Trophoblast cell (in vitro differentiated cells and primary cell): ENCODE measurements at regions not wholly inside any gene's neighbourhood (a gene's known extent, or its start where the extent isn't known, plus 50 kb on each side); places are given as distances from the start of the nearest gene placed in this dataset.
A peak's percentile ranks its signal among the peaks of the same experiment; 100 is the strongest.

Experiments used
- DNase-seq, 2 donors: peaks; one replicate each; pipeline ENCODE4 v3.0.0-alpha.2; 2016
- H2AFZ ChIP-seq: 2 replicates; pipeline ENCODE4 v1.6.1; 2013; ENCODE audit warnings: low read length, moderate library complexity, mild to moderate bottlenecking; ENCODE audit not compliant: insufficient read depth, poor library complexity
- H2AK5ac ChIP-seq: 2 replicates; pipeline ENCODE4 v1.6.1; 2013; ENCODE audit warnings: mild to moderate bottlenecking, low read length
- H2BK120ac ChIP-seq: 2 replicates; pipeline ENCODE4 v1.6.1; 2013; ENCODE audit warnings: low read length, mild to moderate bottlenecking, moderate library complexity; ENCODE audit not compliant: insufficient read depth, poor library complexity
- H2BK12ac ChIP-seq: 2 replicates; pipeline ENCODE4 v1.6.1; 2013; ENCODE audit warnings: mild to moderate bottlenecking, low read length, moderate library complexity
- H2BK5ac ChIP-seq: 2 replicates; pipeline ENCODE4 v1.6.1; 2013; ENCODE audit warnings: low read length, low read depth, moderate library complexity, mild to moderate bottlenecking; ENCODE audit not compliant: poor library complexity
- H3K14ac ChIP-seq: 2 replicates; pipeline ENCODE4 v1.6.1; 2013; ENCODE audit warnings: mild to moderate bottlenecking, low read length
- H3K18ac ChIP-seq: 2 replicates; pipeline ENCODE4 v1.6.1; 2013; ENCODE audit warnings: mild to moderate bottlenecking, low read length
- H3K23ac ChIP-seq: 2 replicates; pipeline ENCODE4 v1.6.1; 2013; ENCODE audit warnings: low read length
- H3K27ac ChIP-seq: 2 replicates; pipeline ENCODE4 v1.5.1; 2013; ENCODE audit warnings: low read depth, mild to moderate bottlenecking, inconsistent platforms, low read length, moderate library complexity
- H3K27me3 ChIP-seq: 2 replicates; pipeline ENCODE4 v1.6.1; 2013; ENCODE audit warnings: inconsistent platforms, mild to moderate bottlenecking, low read length, moderate library complexity; ENCODE audit not compliant: insufficient read depth
- H3K36me3 ChIP-seq, 2 experiments: 1 replicate in 1 of 2; 2 replicates in 1 of 2; pipeline ENCODE4 v1.6.1; 2013; ENCODE audit warnings: low read length in 2 of 2, mild to moderate bottlenecking in 2 of 2, moderate library complexity in 1 of 2; ENCODE audit not compliant: insufficient read depth in 2 of 2, control insufficient read depth in 1 of 2
- H3K4ac ChIP-seq: 2 replicates; pipeline ENCODE4 v1.6.1; 2013; ENCODE audit warnings: low read depth, mild to moderate bottlenecking, low read length, moderate library complexity
- H3K4me1 ChIP-seq, 2 experiments: 1 replicate in 1 of 2; 2 replicates in 1 of 2; pipeline ENCODE4 v1.6.1; 2013; ENCODE audit warnings: low read length in 2 of 2, mild to moderate bottlenecking in 2 of 2, moderate library complexity in 1 of 2; ENCODE audit not compliant: insufficient read depth in 2 of 2, control insufficient read depth in 1 of 2
- H3K4me2 ChIP-seq: 2 replicates; pipeline ENCODE4 v1.6.1; 2013; ENCODE audit warnings: inconsistent platforms, mild to moderate bottlenecking, low read length, moderate library complexity
- H3K4me3 ChIP-seq: 2 replicates; pipeline ENCODE4 v1.5.1; 2013; ENCODE audit warnings: mild to moderate bottlenecking, low read depth, low read length, inconsistent platforms
- H3K79me1 ChIP-seq: one replicate; pipeline ENCODE4 v1.6.1; 2013; ENCODE audit warnings: low read length
- H3K79me2 ChIP-seq: 2 replicates; pipeline ENCODE4 v1.6.1; 2013; ENCODE audit warnings: low read length, mild to moderate bottlenecking; ENCODE audit not compliant: control insufficient read depth, insufficient read depth, poor library complexity
- H3K9ac ChIP-seq: 2 replicates; pipeline ENCODE4 v1.6.1; 2013; ENCODE audit warnings: mild to moderate bottlenecking, low read length
- H3K9me3 ChIP-seq: 2 replicates; pipeline ENCODE4 v1.6.1; 2013; ENCODE audit warnings: low read depth, mild to moderate bottlenecking, control low read depth, inconsistent platforms, low read length; ENCODE audit not compliant: insufficient read depth
- H4K12ac ChIP-seq: 2 replicates; pipeline ENCODE4 v1.6.1; 2013; ENCODE audit warnings: low read depth, mild to moderate bottlenecking, low read length, moderate library complexity
- H4K8ac ChIP-seq: 2 replicates; pipeline ENCODE4 v1.6.1; 2013; ENCODE audit warnings: low read depth, mild to moderate bottlenecking, low read length, moderate library complexity
- H4K91ac ChIP-seq: one replicate; pipeline ENCODE4 v1.6.1; 2013; ENCODE audit warnings: low read depth, mild to moderate bottlenecking, low read length, moderate library complexity
- WGBS: extraction: QIAGEN DNeasy Blood & Tissue Kit; methylation state at CpG from one replicate; pipeline ENCODE4 v1.1.7; 2013; ENCODE audit warnings: missing lambda C conversion rate; ENCODE audit not compliant: insufficient read length, insufficient coverage; ENCODE audit errors: extremely low coverage; 5-methylcytosine and 5-hydroxymethylcytosine counted together

DNA sequence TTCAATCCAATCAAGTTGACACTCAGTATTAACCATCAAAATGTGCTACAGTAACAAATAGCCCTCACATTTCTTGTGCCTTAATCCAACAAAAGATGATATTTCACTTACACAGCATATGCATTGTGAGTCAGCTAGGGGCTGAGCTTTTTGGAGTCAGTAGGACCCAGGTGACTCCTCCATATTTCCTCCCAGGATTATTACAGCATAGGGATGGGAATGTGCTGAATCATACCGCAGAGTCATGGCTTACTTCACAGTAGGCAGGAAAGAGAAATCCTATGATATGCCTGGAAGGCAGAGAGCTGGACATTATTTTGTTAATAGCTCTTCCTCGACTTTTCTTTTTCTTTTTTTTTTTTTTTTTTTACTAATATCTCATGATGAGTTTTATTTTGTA, 153.3 kb downstream of the TMEM182 start:
- Histone ChIP-seq H3K79me1 (no peaks in the 10 kb centered on the region), H2AK5ac (no peak overlapping the region), H3K27me3 (no peaks in the 10 kb centered on the region), H2BK12ac (no peak overlapping the region), H3K14ac (no peak overlapping the region), H3K4ac (no peak overlapping the region), H3K23ac (no peak overlapping the region), H3K79me2 (no peaks in the 10 kb centered on the region), H2BK5ac (no peak overlapping the region), H2AFZ (no peak overlapping the region), H3K27ac (no peak overlapping the region), H3K4me3 (no peak overlapping the region), H3K36me3 (no peaks in the 10 kb centered on the region), H4K12ac (no peak overlapping the region), H2BK120ac (no peak overlapping the region), H4K91ac (no peak overlapping the region), H3K18ac (no peak overlapping the region), H3K4me1 (no peaks in the 10 kb centered on the region), H3K9me3 (peaks cover 8% of the 10 kb centered on the region), H4K8ac (no peak overlapping the region), H3K4me2 (no peak overlapping the region), H3K9ac (no peak overlapping the region)
- peak; percentile 58 to 83 for DNase-seq
- WGBS = no CpG with 5 or more reads among the region's 2 CpGs

DNA sequence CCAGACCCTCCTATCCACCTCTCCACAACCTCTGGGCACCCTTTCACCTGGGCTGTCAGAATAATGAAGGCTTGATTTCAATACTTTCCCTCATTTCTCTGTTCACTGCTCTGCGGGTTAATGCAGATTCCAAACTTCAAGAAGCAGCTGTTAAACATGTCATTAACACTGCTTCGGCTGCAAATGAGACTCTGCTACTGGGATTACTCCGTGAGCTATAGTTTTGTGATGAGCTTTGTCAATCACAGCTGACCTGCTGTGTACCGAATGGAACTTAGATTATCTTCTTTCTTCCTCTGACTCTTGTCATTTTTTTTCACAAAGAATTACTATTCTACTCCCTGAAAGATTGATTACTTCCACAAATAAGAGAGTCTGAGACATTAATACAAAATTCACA, 160.5 kb downstream of the TMEM182 start:
- Histone ChIP-seq H3K23ac (no peak overlapping the region), H3K27ac (no peak overlapping the region), H3K14ac (no peak overlapping the region), H4K12ac (no peak overlapping the region), H3K4me1 (no peaks in the 10 kb centered on the region), H3K79me1 (no peaks in the 10 kb centered on the region), H3K36me3 (no peaks in the 10 kb centered on the region), H3K9ac (no peak overlapping the region), H3K27me3 (no peaks in the 10 kb centered on the region), H3K4me2 (no peak overlapping the region), H2BK5ac (no peak overlapping the region), H2AFZ (no peak overlapping the region), H4K8ac (no peak overlapping the region), H2BK120ac (no peak overlapping the region), H3K79me2 (no peaks in the 10 kb centered on the region), H2AK5ac (no peak overlapping the region), H2BK12ac (no peak overlapping the region), H3K18ac (no peak overlapping the region), H3K4me3 (no peak overlapping the region), H3K4ac (no peak overlapping the region), H4K91ac (no peak overlapping the region), H3K9me3 (no peaks in the 10 kb centered on the region)
- no CpG with 5 or more reads among the region's 4 CpGs for WGBS
- DNase-seq = no peak

DNA sequence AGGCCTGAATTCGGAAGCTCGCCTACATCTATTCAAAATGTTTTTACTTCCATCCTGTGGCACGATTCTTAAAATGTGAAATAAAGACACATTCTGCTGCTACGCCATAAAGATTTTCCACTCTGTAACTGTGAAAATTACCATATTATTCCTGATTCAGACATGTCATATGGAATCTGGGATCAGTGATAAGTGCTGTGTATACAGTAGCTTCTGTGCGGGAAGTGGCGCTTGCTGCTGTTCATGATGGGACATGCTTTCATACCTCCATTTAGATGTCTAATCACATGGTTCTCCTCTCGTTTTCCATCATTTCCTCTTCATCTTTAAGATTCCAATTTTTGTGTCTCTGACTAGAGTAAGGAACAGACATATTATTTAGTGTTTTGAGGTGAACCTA, 163.2 kb downstream of the TMEM182 start:
- H3K79me1 ChIP-seq = no peaks in the 10 kb centered on the region
- no peak overlapping the region for H2BK5ac ChIP-seq
- no peak overlapping the region for H3K4me2 ChIP-seq
- H4K8ac ChIP-seq = no peak overlapping the region
- H2BK12ac ChIP-seq = no peak overlapping the region
- no peak overlapping the region for H3K9ac ChIP-seq
- H3K4me1 ChIP-seq = no peaks in the 10 kb centered on the region
- H2AFZ ChIP-seq = no peak overlapping the region
- WGBS = no CpG with 5 or more reads among the region's 7 CpGs
- H3K27me3 ChIP-seq = no peaks in the 10 kb centered on the region
- no peak overlapping the region for H3K27ac ChIP-seq
- H3K4ac ChIP-seq = no peak overlapping the region
- DNase-seq = no peak
- H2AK5ac ChIP-seq = no peak overlapping the region
- no peaks in the 10 kb centered on the region for H3K79me2 ChIP-seq
- no peak overlapping the region for H4K91ac ChIP-seq
- H3K9me3 ChIP-seq = no peaks in the 10 kb centered on the region
- no peak overlapping the region for H3K18ac ChIP-seq
- H3K36me3 ChIP-seq = no peaks in the 10 kb centered on the region
- H3K14ac ChIP-seq = no peak overlapping the region
- H4K12ac ChIP-seq = no peak overlapping the region
- H3K4me3 ChIP-seq = no peak overlapping the region
- no peak overlapping the region for H3K23ac ChIP-seq
- no peak overlapping the region for H2BK120ac ChIP-seq

DNA sequence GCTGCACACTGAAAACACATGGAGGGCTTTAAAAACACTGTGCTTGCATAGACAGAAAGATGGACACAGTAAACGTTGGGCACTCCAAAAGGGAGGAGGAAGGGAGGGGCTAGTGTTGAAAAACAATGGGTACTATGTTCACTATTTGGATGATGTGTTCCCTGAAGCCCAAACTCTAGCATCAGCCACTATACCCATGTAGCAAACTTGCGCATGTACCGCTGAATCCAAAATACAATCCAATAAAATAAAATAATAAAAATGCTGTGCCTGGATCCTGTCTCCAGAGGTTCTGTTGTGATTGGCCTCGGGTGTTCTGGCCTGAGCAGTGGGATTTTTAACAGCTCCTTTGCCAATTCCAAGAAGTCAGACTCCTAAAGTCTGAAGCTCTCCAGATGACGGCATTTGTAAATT, 166.0 kb downstream of the TMEM182 start:
- Histone ChIP-seq H3K18ac (no peak overlapping the region), H3K4ac (no peak overlapping the region), H2BK12ac (no peak overlapping the region), H3K4me3 (no peak overlapping the region), H2BK5ac (no peak overlapping the region), H3K4me2 (no peak overlapping the region), H3K79me1 (no peaks in the 10 kb centered on the region), H3K9ac (no peak overlapping the region), H2AFZ (no peak overlapping the region), H3K36me3 (no peaks in the 10 kb centered on the region), H2BK120ac (no peak overlapping the region), H3K27me3 (no peaks in the 10 kb centered on the region), H4K12ac (no peak overlapping the region), H4K8ac (no peak overlapping the region), H3K27ac (no peak overlapping the region), H3K9me3 (no peaks in the 10 kb centered on the region), H3K79me2 (no peaks in the 10 kb centered on the region), H2AK5ac (no peak overlapping the region), H3K23ac (no peak overlapping the region), H3K14ac (no peak overlapping the region), H4K91ac (no peak overlapping the region), H3K4me1 (no peaks in the 10 kb centered on the region)
- no CpG with 5 or more reads among the region's 5 CpGs for WGBS
- no peak for DNase-seq
